Heart right ventricle (tissue), 16 donors: ENCODE measurements at regions not wholly inside any gene's neighbourhood (a gene's known extent, or its start where the extent isn't known, plus 50 kb on each side); places are given as distances from the start of the nearest gene placed in this dataset.

Experiments used
- ATAC-seq, 8 donors: fragments of 200-7000 bp; cut with Tn5 transposase; one replicate each; pipeline ENCODE4 v1.9.1; 2020; ENCODE audit warnings: mild to moderate bottlenecking in 8 of 8, moderate library complexity in 8 of 8, moderate number of reproducible peaks in 1 of 8
- DNase-seq, 2 donors: peaks; one replicate each; pipeline ENCODE4 v3.0.0-alpha.2; 2020
- H3K27ac ChIP-seq, 10 donors: fragments of 200-600 bp; sonication (generic) in 2 of 10; one replicate each; pipeline versions ENCODE4 v1.5.0 to v1.8.0; 2020 to 2022; ENCODE audit warnings: mild to moderate bottlenecking in 3 of 10
- H3K27me3 ChIP-seq, 7 donors: fragments of 200-600 bp; one replicate each; pipeline ENCODE4 v1.8.0; 2021 to 2022; ENCODE audit warnings: mild to moderate bottlenecking in 2 of 7
- H3K36me3 ChIP-seq, 9 donors: fragments of 200-600 bp; sonication (generic) in 1 of 9; one replicate each; pipeline versions ENCODE4 v1.5.0 to v1.8.0; 2020 to 2022; ENCODE audit warnings: mild to moderate bottlenecking in 2 of 9
- H3K4me1 ChIP-seq, 9 donors: fragments of 200-600 bp; sonication (generic) in 1 of 9; one replicate each; pipeline versions ENCODE4 v1.5.0 to v1.8.0; 2020 to 2022; ENCODE audit warnings: mild to moderate bottlenecking in 4 of 9
- H3K4me3 ChIP-seq, 10 donors: fragments of 200-600 bp; sonication (generic) in 2 of 10; one replicate each; pipeline versions ENCODE4 v1.5.0 to v1.8.0; 2020 to 2022; ENCODE audit warnings: mild to moderate bottlenecking in 7 of 10, moderate library complexity in 2 of 10
- H3K9me3 ChIP-seq, 11 donors: fragments of 200-600 bp in 10 of 11; sonication (generic) in 2 of 11; one replicate each; pipeline versions ENCODE4 v1.5.0 to v1.8.0; 2013 to 2022; ENCODE audit warnings: mild to moderate bottlenecking in 2 of 11, control low read depth in 1 of 11, moderate library complexity in 1 of 11
- CTCF ChIP-seq, 9 donors: fragments of 200-600 bp; sonication (generic) in 2 of 9; IDR thresholded peaks; one replicate each; pipeline versions ENCODE4 v1.5.0 to v1.8.0; 2021 to 2022; ENCODE audit warnings: antibody characterized with exemption in 9 of 9, mild to moderate bottlenecking in 5 of 9, moderate library complexity in 1 of 9
- WGBS, 2 donors: extraction: QIAGEN DNeasy Blood & Tissue Kit; methylation state at CpG; one replicate each; pipeline ENCODE4 v1.1.7; 2013; ENCODE audit warnings: inconsistent platforms in 1 of 2; 5-methylcytosine and 5-hydroxymethylcytosine counted together
- intact Hi-C, 10 donors: fragments of 100-400 bp; cut with DNase I; formaldehyde crosslinking; loops; one replicate each; pipeline versions ENCODE4 v1.11.1 to v1.14.2; 2022
- donor health status: Arrhythmogenic right ventricular cardiomyopathy.
- donor health status: ischemic (EF 13 %, LVEDD 7.1; RV severe dilation, severe dysfunction).
- donor health status: healthy with polysubstance abuse.
- donor health status: DM: no; HTN: yes; CAD: no.
- donor health status: DM: no; HTN: no; CAD: no.
- donor health status: ischemic (EF 25% LVEDD 6.9; RV normal size, moderate dysfunction).
- donor health status: ischemic (EF 25% LVEDD 5.7; RV mildly dilated, moderate dysfunction).
- donor health status: healthy.
- donor health status: DM: yes; HTN: yes; CAD: no.
- donor health status: Ischemic cardiomyopathy.
- donor health status: ischemic (EF 35%, LVEDD 5.7; RV mildly dilated, moderate dysfunction).
- donor health status: nonischemic (EF 11% LVEDD 7.7; RV severe dilation, severe dysfunction).
- donor health status: DM: yes; HTN: yes; CAD: no.
- donor health status: PGD.
- donor health status: ischemic (EF 29% LVEDD 5.4; RV normal size, mild dysfunction).
- donor health status: nonischemic (EF 23%, LVEDD 6.1; RV moderate dilation, normal function).

DNA sequence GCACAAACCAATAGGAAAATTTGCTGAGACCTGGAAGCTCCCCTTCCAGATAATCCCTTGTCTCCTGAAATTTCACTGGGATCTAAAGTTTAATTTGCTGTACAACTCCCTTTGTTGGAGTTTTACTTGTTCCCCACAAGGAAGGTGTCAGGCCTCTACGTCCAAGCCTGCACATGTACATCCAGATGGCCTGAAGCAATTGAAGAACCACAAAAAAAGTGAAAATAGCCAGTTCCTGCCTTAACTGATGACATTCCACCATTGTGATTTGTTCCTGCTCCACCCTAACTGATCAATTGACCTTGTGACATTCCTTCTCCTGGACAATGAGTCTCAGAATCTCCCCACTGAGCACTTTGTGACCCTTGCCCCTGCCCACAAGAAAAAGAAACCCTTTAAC is 716.0 kb upstream of the PCDH20 start:
- 31 to 32% methylated on average over 1 of the region's 1 CpG for WGBS, 2 donors
- ATAC-seq (no peak), DNase-seq (no peak)
- Histone ChIP-seq H3K27ac (no peak overlapping the region), H3K27me3 (no peaks in the 10 kb centered on the region), H3K4me3 (no peak overlapping the region), H3K36me3 (no peaks in the 10 kb centered on the region), H3K9me3 (peaks cover 0 to 8% (median 0%) of the 10 kb centered on the region in 11 donors), H3K4me1 (no peaks in the 10 kb centered on the region)
- TF ChIP-seq CTCF (IDR thresholded peaks at IDR 0.05) = no peak
- intact Hi-C loops = no loop called here

- intact Hi-C loops = no loop called here
- 62 to 63% methylated on average over 5 of the region's 5 CpGs for WGBS, 2 donors
Observed at GRCh38 chr13:62130062-62130970, 714.7 kb upstream of the PCDH20 start.

DNA sequence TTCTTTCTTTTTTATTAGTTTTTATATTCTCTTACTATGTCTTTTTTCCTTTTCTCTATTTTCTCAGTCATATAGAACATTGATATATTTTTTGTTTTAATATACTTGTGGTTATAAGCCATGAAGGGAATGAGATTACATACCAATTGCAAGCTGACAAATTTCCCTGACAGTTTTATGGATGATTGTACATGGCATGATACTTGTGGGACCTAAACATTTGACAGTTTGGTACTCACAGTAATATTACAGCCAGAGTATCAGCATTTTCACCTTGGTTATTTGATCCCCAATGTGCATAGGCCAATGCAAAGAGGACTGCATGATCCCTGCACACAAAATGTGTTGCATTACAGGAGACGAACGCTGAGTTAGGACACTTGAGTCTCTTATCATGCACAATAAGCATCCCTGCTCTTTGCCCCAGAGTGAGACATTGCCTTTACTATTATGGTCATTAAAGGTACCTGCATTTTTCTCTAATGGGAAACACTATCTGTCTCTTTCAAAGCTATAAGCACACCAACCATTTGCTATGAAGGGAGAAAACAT is 713.4 kb upstream of the PCDH20 start:
- Histone ChIP-seq H3K4me3 (no peak overlapping the region), H3K27me3 (no peaks in the 10 kb centered on the region), H3K4me1 (no peaks in the 10 kb centered on the region), H3K27ac (no peak overlapping the region), H3K36me3 (no peaks in the 10 kb centered on the region), H3K9me3 (peaks cover 0 to 8% (median 0%) of the 10 kb centered on the region in 11 donors)
- WGBS, 2 donors = 43 to 55% methylated on average over 2 of the region's 2 CpGs
- no peak for TF ChIP-seq CTCF (IDR thresholded peaks at IDR 0.05)
- ATAC-seq (no peak), DNase-seq (no peak)
- intact Hi-C loops = no loop called here

More at GRCh38 chr13:62130062-62130970, 714.7 kb upstream of the PCDH20 start:
- no peak overlapping the region for H3K27ac ChIP-seq
- H3K4me1 ChIP-seq = no peaks in the 10 kb centered on the region
- H3K4me3 ChIP-seq = no peak overlapping the region
- no peak for DNase-seq
- no peak for TF ChIP-seq CTCF (IDR thresholded peaks at IDR 0.05)
- H3K9me3 ChIP-seq = peaks cover 0 to 8% (median 0%) of the 10 kb centered on the region in 11 donors
- H3K27me3 ChIP-seq = no peaks in the 10 kb centered on the region
- no peaks in the 10 kb centered on the region for H3K36me3 ChIP-seq
- no peak for ATAC-seq

GRCh38 chr13:62126400-62126799 is 710.8 kb upstream of the PCDH20 start:
- Histone ChIP-seq H3K9me3 (peaks cover 0 to 5% (median 0%) of the 10 kb centered on the region in 11 donors), H3K27ac (no peak overlapping the region), H3K4me1 (no peaks in the 10 kb centered on the region), H3K36me3 (no peaks in the 10 kb centered on the region), H3K27me3 (no peaks in the 10 kb centered on the region), H3K4me3 (no peak overlapping the region)
- DNase-seq (no peak), ATAC-seq (no peak)
- no peak for TF ChIP-seq CTCF (IDR thresholded peaks at IDR 0.05)
- WGBS, 2 donors = 95 to 96% methylated on average over 1 of the region's 1 CpG
- intact Hi-C loops = no loop called here
